H9 (cell line): ENCODE measurements at regions not wholly inside any gene's neighbourhood (a gene's known extent, or its start where the extent isn't known, plus 50 kb on each side); places are given as distances from the start of the nearest gene placed in this dataset.

Experiments used
- DNase-seq: peaks from one replicate; pipeline ENCODE4 v3.0.0-alpha.2; 2017
- H2AFZ ChIP-seq: one replicate; pipeline ENCODE4 v1.6.1; 2013; ENCODE audit warnings: mild to moderate bottlenecking, low read length, control low read depth, moderate library complexity
- H2AK5ac ChIP-seq: 2 replicates; pipeline ENCODE4 v1.6.1; 2013; ENCODE audit warnings: low read length, control low read depth, mixed read lengths; ENCODE audit not compliant: insufficient read length
- H2BK120ac ChIP-seq: one replicate; pipeline ENCODE4 v1.6.1; 2013; ENCODE audit warnings: low read depth, mild to moderate bottlenecking, low read length, control low read depth, inconsistent platforms; ENCODE audit not compliant: poor library complexity, severe bottlenecking
- H2BK12ac ChIP-seq: 2 replicates; pipeline ENCODE4 v1.6.1; 2013; ENCODE audit warnings: low read length, control low read depth, mixed read lengths, low read depth; ENCODE audit not compliant: insufficient read length
- H2BK15ac ChIP-seq: 2 replicates; pipeline ENCODE4 v1.6.1; 2013; ENCODE audit warnings: low read depth, low read length, control low read depth
- H2BK20ac ChIP-seq: one replicate; pipeline ENCODE4 v1.6.1; 2013; ENCODE audit warnings: low read depth, mild to moderate bottlenecking, low read length, control low read depth, inconsistent platforms; ENCODE audit not compliant: poor library complexity, severe bottlenecking
- H2BK5ac ChIP-seq: 2 replicates; pipeline ENCODE4 v1.6.1; 2013; ENCODE audit warnings: low read length, control low read depth, mixed read lengths; ENCODE audit not compliant: insufficient read length
- H3K14ac ChIP-seq: 2 replicates; pipeline ENCODE4 v1.6.1; 2013; ENCODE audit warnings: low read length, control low read depth; ENCODE audit not compliant: insufficient read depth
- H3K18ac ChIP-seq: 2 replicates; pipeline ENCODE4 v1.6.1; 2013; ENCODE audit warnings: low read depth, mild to moderate bottlenecking, mixed read lengths, low read length, control low read depth; ENCODE audit not compliant: insufficient read length
- H3K23ac ChIP-seq: 2 replicates; pipeline ENCODE4 v1.6.1; 2013; ENCODE audit warnings: low read length, control low read depth, mixed read lengths, low read depth; ENCODE audit not compliant: insufficient read length
- H3K23me2 ChIP-seq: 2 replicates; pipeline ENCODE4 v1.6.1; 2013; ENCODE audit warnings: low read depth, mild to moderate bottlenecking, mixed read lengths, low read length, control low read depth; ENCODE audit not compliant: insufficient read length, poor library complexity, severe bottlenecking
- H3K27ac ChIP-seq: 2 replicates; pipeline ENCODE4 v1.5.1; 2013; ENCODE audit warnings: low read length, control low read depth, mixed read lengths, low read depth; ENCODE audit not compliant: insufficient read length
- H3K27me3 ChIP-seq: 2 replicates; pipeline ENCODE4 v1.6.1; 2013; ENCODE audit warnings: low read length, control low read depth, inconsistent platforms; ENCODE audit not compliant: insufficient read depth
- H3K4ac ChIP-seq: 2 replicates; pipeline ENCODE4 v1.6.1; 2013; ENCODE audit warnings: low read depth, mild to moderate bottlenecking, control low read depth, inconsistent platforms, low read length, moderate library complexity
- H3K4me1 ChIP-seq: 2 replicates; pipeline ENCODE4 v1.6.1; 2013; ENCODE audit warnings: low read length, control low read depth, inconsistent platforms; ENCODE audit not compliant: insufficient read depth
- H3K4me2 ChIP-seq: 2 replicates; pipeline ENCODE4 v1.6.1; 2013; ENCODE audit warnings: low read length, control low read depth, mixed read lengths; ENCODE audit not compliant: insufficient read length, insufficient read depth
- H3K56ac ChIP-seq: 2 replicates; pipeline ENCODE4 v1.6.1; 2013; ENCODE audit warnings: low read depth, mild to moderate bottlenecking, mixed read lengths, low read length, control low read depth; ENCODE audit not compliant: insufficient read length
- H3K79me1 ChIP-seq: 2 replicates; pipeline ENCODE4 v1.6.1; 2013; ENCODE audit warnings: low read depth, mild to moderate bottlenecking, moderate library complexity, low read length, control low read depth, inconsistent platforms; ENCODE audit not compliant: insufficient read depth, poor library complexity, severe bottlenecking
- H3K79me2 ChIP-seq: 2 replicates; pipeline ENCODE4 v1.6.1; 2013; ENCODE audit warnings: low read length, control low read depth, inconsistent platforms; ENCODE audit not compliant: insufficient read depth
- H3K9ac ChIP-seq: 2 replicates; pipeline ENCODE4 v1.6.1; 2013; ENCODE audit warnings: low read length, control low read depth, mixed read lengths; ENCODE audit not compliant: insufficient read length; ENCODE audit errors: extremely low read depth
- H3K9me3 ChIP-seq: one replicate; pipeline ENCODE4 v1.6.1; 2013; ENCODE audit warnings: low read depth, low read length, inconsistent platforms; ENCODE audit not compliant: control insufficient read depth
- H3T11ph ChIP-seq: one replicate; pipeline ENCODE4 v1.6.1; 2013; ENCODE audit warnings: mild to moderate bottlenecking, low read length, control low read depth, inconsistent platforms
- H4K20me1 ChIP-seq: one replicate; pipeline ENCODE4 v1.6.1; 2013; ENCODE audit not compliant: control insufficient read depth, insufficient read length, insufficient read depth
- H4K5ac ChIP-seq: 2 replicates; pipeline ENCODE4 v1.6.1; 2013; ENCODE audit warnings: low read depth, mild to moderate bottlenecking, mixed read lengths, low read length, control low read depth; ENCODE audit not compliant: insufficient read length
- H4K8ac ChIP-seq: replicated peaks from 2 replicates; pipeline ENCODE4 v1.6.1; 2013; ENCODE audit warnings: low read length, control low read depth, mixed read lengths, low read depth; ENCODE audit not compliant: insufficient read length
- H4K91ac ChIP-seq: 2 replicates; pipeline ENCODE4 v1.6.1; 2013; ENCODE audit warnings: low read depth, mild to moderate bottlenecking, moderate library complexity, mixed read lengths, low read length, control low read depth; ENCODE audit not compliant: insufficient read length
- H3K27ac Mint-ChIP-seq, 3 experiments: 2 replicates in 2 of 3; 3 replicates in 1 of 3; pipeline ENCODE4 v1.8.0; 2020 to 2021; ENCODE audit warnings: mixed read lengths in 3 of 3, mild to moderate bottlenecking in 1 of 3, moderate library complexity in 1 of 3
- H3K27me3 Mint-ChIP-seq: 2 replicates; pipeline ENCODE4 v1.8.0; 2021; ENCODE audit warnings: low read depth, mild to moderate bottlenecking, moderate library complexity, mixed read lengths
- H3K36me3 Mint-ChIP-seq, 3 experiments: 2 replicates in 2 of 3; 3 replicates in 1 of 3; pipeline ENCODE4 v1.8.0; 2020 to 2021; ENCODE audit warnings: low read depth in 3 of 3, mixed read lengths in 3 of 3; ENCODE audit not compliant: insufficient read depth in 1 of 3
- H3K4me1 Mint-ChIP-seq, 2 experiments: 2 replicates each; pipeline ENCODE4 v1.8.0; 2020; ENCODE audit warnings: mixed read lengths in 2 of 2
- H3K4me3 Mint-ChIP-seq, 2 experiments: 2 replicates in 1 of 2; 3 replicates in 1 of 2; pipeline ENCODE4 v1.8.0; 2020 to 2021; ENCODE audit warnings: mild to moderate bottlenecking in 2 of 2, mixed read lengths in 2 of 2, moderate library complexity in 1 of 2
- H3K9me3 Mint-ChIP-seq, 2 experiments: 2 replicates in 1 of 2; 3 replicates in 1 of 2; pipeline ENCODE4 v1.8.0; 2020; ENCODE audit warnings: mild to moderate bottlenecking in 2 of 2, mixed read lengths in 2 of 2, moderate library complexity in 1 of 2
- WGBS: extraction: QIAGEN DNeasy Blood & Tissue Kit; methylation state at CpG from one replicate; pipeline ENCODE4 v1.1.7; 2013; ENCODE audit warnings: missing lambda C conversion rate, low lambda C conversion rate, mixed read lengths; ENCODE audit not compliant: insufficient read length; ENCODE audit errors: extremely low coverage; 5-methylcytosine and 5-hydroxymethylcytosine counted together
- TF ChIP-seq, protein P1 (sequence below): fragments of 200-600 bp; sonication (generic); conservative IDR thresholded peaks from 3 replicates; pipeline ENCODE4 v1.8.0; 2021; ENCODE audit warnings: antibody characterized with exemption, mild to moderate bottlenecking

GRCh38 chr22:47550524-47551430, 788.3 kb downstream of the TBC1D22A start:
- DNase-seq, result no peak
- Histone ChIP-seq H3K79me2 (no peaks in the 10 kb centered on the region), H2AK5ac (no peak overlapping the region), H3K4me1 (no peaks in the 10 kb centered on the region), H4K91ac (no peak overlapping the region), H3K23ac (no peak overlapping the region), H2BK120ac (no peak overlapping the region), H3K23me2 (no peaks in the 10 kb centered on the region), H3K27ac (no peak overlapping the region), H2BK5ac (no peak overlapping the region), H3K4ac (no peak overlapping the region), H3K9ac (no peak overlapping the region), H3K56ac (no peak overlapping the region), H3K4me2 (no peak overlapping the region), H3T11ph (no peak overlapping the region), H2BK12ac (no peak overlapping the region), H2BK15ac (no peak overlapping the region), H3K9me3 (peaks cover 81% of the 10 kb centered on the region), H2AFZ (no peak overlapping the region), H3K79me1 (no peaks in the 10 kb centered on the region), H3K18ac (no peak overlapping the region), H3K27me3 (no peaks in the 10 kb centered on the region), H3K14ac (no peak overlapping the region), H2BK20ac (no peak overlapping the region), H4K20me1 (no peaks in the 10 kb centered on the region), H4K5ac (no peak overlapping the region), H4K8ac (no peak overlapping the region)
- Mint-ChIP-seq H3K27ac (no peak overlapping the region), H3K9me3 (peaks cover 48 to 96% of the 10 kb centered on the region in 2 experiments), H3K4me1 (no peaks in the 10 kb centered on the region), H3K4me3 (no peak overlapping the region; a peak in 1 of 5 replicates), H3K27me3 (no peaks in the 10 kb centered on the region; the same call in none of the 2 replicates), H3K36me3 (peaks cover 2 to 38% (median 17%) of the 10 kb centered on the region in 3 experiments; a peak in 4 of 7 replicates)
- TF ChIP-seq, protein P1, sequence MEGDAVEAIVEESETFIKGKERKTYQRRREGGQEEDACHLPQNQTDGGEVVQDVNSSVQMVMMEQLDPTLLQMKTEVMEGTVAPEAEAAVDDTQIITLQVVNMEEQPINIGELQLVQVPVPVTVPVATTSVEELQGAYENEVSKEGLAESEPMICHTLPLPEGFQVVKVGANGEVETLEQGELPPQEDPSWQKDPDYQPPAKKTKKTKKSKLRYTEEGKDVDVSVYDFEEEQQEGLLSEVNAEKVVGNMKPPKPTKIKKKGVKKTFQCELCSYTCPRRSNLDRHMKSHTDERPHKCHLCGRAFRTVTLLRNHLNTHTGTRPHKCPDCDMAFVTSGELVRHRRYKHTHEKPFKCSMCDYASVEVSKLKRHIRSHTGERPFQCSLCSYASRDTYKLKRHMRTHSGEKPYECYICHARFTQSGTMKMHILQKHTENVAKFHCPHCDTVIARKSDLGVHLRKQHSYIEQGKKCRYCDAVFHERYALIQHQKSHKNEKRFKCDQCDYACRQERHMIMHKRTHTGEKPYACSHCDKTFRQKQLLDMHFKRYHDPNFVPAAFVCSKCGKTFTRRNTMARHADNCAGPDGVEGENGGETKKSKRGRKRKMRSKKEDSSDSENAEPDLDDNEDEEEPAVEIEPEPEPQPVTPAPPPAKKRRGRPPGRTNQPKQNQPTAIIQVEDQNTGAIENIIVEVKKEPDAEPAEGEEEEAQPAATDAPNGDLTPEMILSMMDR, result no peak
- no CpG with 5 or more reads among the region's 23 CpGs for WGBS
